GM12878 (cell line): ENCODE measurements at regions not wholly inside any gene's neighbourhood (a gene's known extent, or its start where the extent isn't known, plus 50 kb on each side); places are given as distances from the start of the nearest gene placed in this dataset.

Source experiments
- ATAC-seq: fragments of 200-7000 bp; cut with Tn5 transposase; 3 replicates; pipeline ENCODE4 v1.9.1; 2020; ENCODE audit warnings: mild to moderate bottlenecking, moderate library complexity
- BruUV-seq: library from RNA; stranded (reverse); fragments of 400-500 nt; replicated peaks from 2 replicates; lab custom pipeline; 2021; lab: Mats Ljungman, UMichigan
- CTCF ChIA-PET: fragments of 300-600 bp; sonication (Branson Sonifier 250); formaldehyde crosslinking; extraction: SDS; loops from one replicate; lab custom pipeline; 2021; ENCODE audit warnings: inconsistent platforms; lab: Yijun Ruan, JAX
- POLR2A ChIA-PET: fragments of 350-600 bp; formaldehyde crosslinking; extraction: SDS; loops from one replicate; lab custom pipeline; 2021; ENCODE audit warnings: inconsistent platforms; lab: Charles Lee
- RAD21 ChIA-PET: fragments of 300-600 bp; sonication (Branson Sonifier 250); formaldehyde crosslinking; loops from one replicate; lab custom pipeline; 2023; ENCODE audit warnings: antibody characterized with exemption; ENCODE audit not compliant: unreplicated experiment; lab: Charles Lee
- SMC1A ChIA-PET: fragments of 300-600 bp; sonication (Branson Sonifier 250); formaldehyde crosslinking; loops from one replicate; lab custom pipeline; 2023; ENCODE audit not compliant: unreplicated experiment, uncharacterized antibody; lab: Charles Lee
- DNase-seq: peaks from one replicate; pipeline ENCODE4 v3.0.0-alpha.2; 2011; ENCODE audit warnings: low read depth, low spot score
- FAIRE-seq: peaks from 3 replicates; lab custom pipeline; 2011; peaks lifted over from hg19 to GRCh38; lab: Jason Lieb, UNC
- H2AFZ ChIP-seq: 2 replicates; pipeline ENCODE4 v1.6.0; 2011; ENCODE audit warnings: low read depth, low read length, control low read depth; ENCODE audit not compliant: control insufficient read depth
- H3K27ac ChIP-seq: 2 replicates; pipeline ENCODE4 v1.5.1; 2011; ENCODE audit warnings: control low read depth; ENCODE audit not compliant: control insufficient read depth, insufficient read depth
- H3K27me3 ChIP-seq, 2 experiments: replicated peaks in 1 of 2; 2 replicates each; pipeline versions ENCODE4 v1.6.0 to v1.6.1; 2011; ENCODE audit warnings: low read length in 1 of 2; ENCODE audit not compliant: control insufficient read depth in 2 of 2, insufficient read depth in 2 of 2
- H3K36me3 ChIP-seq, 2 experiments: 2 replicates each; pipeline ENCODE4 v1.5.1; 2011; ENCODE audit warnings: low read length in 1 of 2; ENCODE audit not compliant: control insufficient read depth in 2 of 2, insufficient read depth in 2 of 2
- H3K4me1 ChIP-seq: 2 replicates; pipeline ENCODE4 v1.6.1; 2011; ENCODE audit warnings: mild to moderate bottlenecking, low read length, moderate library complexity, mixed read lengths; ENCODE audit not compliant: control insufficient read depth, insufficient read depth
- H3K4me2 ChIP-seq: 2 replicates; pipeline ENCODE4 v1.6.0; 2011; ENCODE audit warnings: control low read depth; ENCODE audit not compliant: control insufficient read depth, insufficient read depth
- H3K4me3 ChIP-seq: fragments of 200-600 bp; sonication (generic); 2 replicates; pipeline ENCODE4 v1.5.1; 2016
- H3K79me2 ChIP-seq: 2 replicates; pipeline ENCODE4 v1.6.0; 2011; ENCODE audit warnings: low read length; ENCODE audit not compliant: control insufficient read depth, insufficient read depth
- H3K9ac ChIP-seq: 2 replicates; pipeline ENCODE4 v1.8.0; 2011; ENCODE audit warnings: low read length, control low read depth, mixed read lengths; ENCODE audit not compliant: control insufficient read depth, insufficient read depth
- H3K9me3 ChIP-seq: replicated peaks from 3 replicates; pipeline ENCODE4 v1.5.1; 2011; ENCODE audit warnings: mild to moderate bottlenecking, low read length; ENCODE audit not compliant: control insufficient read depth, insufficient read depth
- H4K20me1 ChIP-seq: 2 replicates; pipeline ENCODE4 v1.6.0; 2011; ENCODE audit not compliant: control insufficient read depth, insufficient read depth
- ASH2L ChIP-seq: fragments of 300-600, 200-600 bp; sonication (generic); IDR thresholded peaks from 2 replicates; pipeline ENCODE4 v1.6.1; 2017; ENCODE audit warnings: low read depth, mild to moderate bottlenecking, borderline replicate concordance
- CREB1 ChIP-seq: IDR thresholded peaks from 2 replicates; pipeline ENCODE4 v1.6.1; 2012; ENCODE audit warnings: low read depth, mild to moderate bottlenecking, inconsistent platforms
- EGR1 ChIP-seq, 2 experiments: IDR thresholded peaks; 1 replicate in 1 of 2; 2 replicates in 1 of 2; pipeline ENCODE4 v1.6.1; 2011 to 2012; ENCODE audit warnings: low read depth in 2 of 2, low read length in 2 of 2, borderline replicate concordance in 1 of 2, mild to moderate bottlenecking in 1 of 2, moderate library complexity in 1 of 2
- NFXL1 ChIP-seq: fragments of 450-650 bp; IDR thresholded peaks from 2 replicates; pipeline ENCODE4 v1.6.1; 2017; ENCODE audit warnings: antibody characterized with exemption, mild to moderate bottlenecking, borderline replicate concordance
- RELB ChIP-seq: fragments of 450-650 bp; IDR thresholded peaks from 2 replicates; pipeline ENCODE4 v1.6.1; 2017; ENCODE audit warnings: low read depth, mild to moderate bottlenecking, moderate library complexity
- RFX5 ChIP-seq: IDR thresholded peaks from 2 replicates; pipeline ENCODE4 v1.6.1; 2011; ENCODE audit warnings: low read depth, low read length, improper control_type of control experiment
- WRNIP1 ChIP-seq: IDR thresholded peaks from 2 replicates; pipeline ENCODE4 v1.6.1; 2011; ENCODE audit warnings: low read depth, low read length, improper control_type of control experiment, borderline replicate concordance
- WGBS: methylation state at CpG from one replicate; pipeline ENCODE4 v1.1.6; 2016; ENCODE audit warnings: low lambda C conversion rate; ENCODE audit not compliant: insufficient replicate concordance, insufficient coverage; ENCODE audit errors: missing lambda C conversion rate; 5-methylcytosine and 5-hydroxymethylcytosine counted together
- in situ Hi-C: fragments of 300-500 bp; cut with MboI; formaldehyde crosslinking; loops from 9 replicates; pipeline ENCODE4 v1.14.3; 2018; ENCODE audit warnings: mixed read lengths
- intact Hi-C: fragments of 100-400 bp; cut with micrococcal nuclease; formaldehyde crosslinking; loops from one replicate; pipeline ENCODE4 v1.14.2; 2022; ENCODE audit not compliant: unreplicated experiment
- TF ChIP-seq, protein P1 (sequence below): fragments of 450-650 bp; IDR thresholded peaks from 2 replicates; pipeline ENCODE4 v1.6.1; 2017; ENCODE audit warnings: antibody characterized with exemption, mild to moderate bottlenecking, moderate library complexity
- TF ChIP-seq, protein P2 (sequence below): fragments of 450-650 bp; formaldehyde crosslinking; IDR thresholded peaks from 2 replicates; pipeline ENCODE4 v1.4.0; 2022; ENCODE audit warnings: mild to moderate bottlenecking, moderate library complexity

- H4K20me1 ChIP-seq: no peaks in the 10 kb centered on the region
Measured at GRCh38 chr17:53387745-53388144, 435.0 kb upstream of the KIF2B start.

GRCh38 chr17:53353919-53354351 is 468.8 kb upstream of the KIF2B start:
- no peaks in the 10 kb centered on the region for H3K9me3 ChIP-seq
- ATAC-seq: no peak
- RAD21 ChIA-PET: no interaction called here
- no peak overlapping the region for H2AFZ ChIP-seq
- 2% methylated on average over 3 of the region's 3 CpGs for WGBS
- H3K4me2 ChIP-seq: no peak overlapping the region
- in situ Hi-C loops: no loop called here
- H3K27ac ChIP-seq: no peak overlapping the region
- H3K9ac ChIP-seq: no peak overlapping the region
- H3K4me1 ChIP-seq: no peaks in the 10 kb centered on the region
- no peaks in the 10 kb centered on the region for H3K27me3 ChIP-seq
- H3K36me3 ChIP-seq: no peaks in the 10 kb centered on the region
- CTCF ChIA-PET: no interaction called here
- FAIRE-seq: no peak
- H3K4me3 ChIP-seq: no peak overlapping the region
- intact Hi-C loops: no loop called here
- no peaks in the 10 kb centered on the region for H4K20me1 ChIP-seq
- no TSS peak for BruUV-seq
- H3K79me2 ChIP-seq: no peaks in the 10 kb centered on the region
- no peak for DNase-seq
- POLR2A ChIA-PET: no interaction called here
- SMC1A ChIA-PET: no interaction called here
- TF ChIP-seq RELB: no peak
- no peak for TF ChIP-seq NFXL1
- TF ChIP-seq, protein P1, sequence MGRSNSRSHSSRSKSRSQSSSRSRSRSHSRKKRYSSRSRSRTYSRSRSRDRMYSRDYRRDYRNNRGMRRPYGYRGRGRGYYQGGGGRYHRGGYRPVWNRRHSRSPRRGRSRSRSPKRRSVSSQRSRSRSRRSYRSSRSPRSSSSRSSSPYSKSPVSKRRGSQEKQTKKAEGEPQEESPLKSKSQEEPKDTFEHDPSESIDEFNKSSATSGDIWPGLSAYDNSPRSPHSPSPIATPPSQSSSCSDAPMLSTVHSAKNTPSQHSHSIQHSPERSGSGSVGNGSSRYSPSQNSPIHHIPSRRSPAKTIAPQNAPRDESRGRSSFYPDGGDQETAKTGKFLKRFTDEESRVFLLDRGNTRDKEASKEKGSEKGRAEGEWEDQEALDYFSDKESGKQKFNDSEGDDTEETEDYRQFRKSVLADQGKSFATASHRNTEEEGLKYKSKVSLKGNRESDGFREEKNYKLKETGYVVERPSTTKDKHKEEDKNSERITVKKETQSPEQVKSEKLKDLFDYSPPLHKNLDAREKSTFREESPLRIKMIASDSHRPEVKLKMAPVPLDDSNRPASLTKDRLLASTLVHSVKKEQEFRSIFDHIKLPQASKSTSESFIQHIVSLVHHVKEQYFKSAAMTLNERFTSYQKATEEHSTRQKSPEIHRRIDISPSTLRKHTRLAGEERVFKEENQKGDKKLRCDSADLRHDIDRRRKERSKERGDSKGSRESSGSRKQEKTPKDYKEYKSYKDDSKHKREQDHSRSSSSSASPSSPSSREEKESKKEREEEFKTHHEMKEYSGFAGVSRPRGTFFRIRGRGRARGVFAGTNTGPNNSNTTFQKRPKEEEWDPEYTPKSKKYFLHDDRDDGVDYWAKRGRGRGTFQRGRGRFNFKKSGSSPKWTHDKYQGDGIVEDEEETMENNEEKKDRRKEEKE: no peak
- no peak for TF ChIP-seq ASH2L
- no peak for TF ChIP-seq EGR1 (IDR thresholded peaks at IDR 0.05; ENCODE audit: borderline replicate concordance in 1 of 2, low read depth in 2 of 2, low read length in 2 of 2)
- TF ChIP-seq, protein P2, sequence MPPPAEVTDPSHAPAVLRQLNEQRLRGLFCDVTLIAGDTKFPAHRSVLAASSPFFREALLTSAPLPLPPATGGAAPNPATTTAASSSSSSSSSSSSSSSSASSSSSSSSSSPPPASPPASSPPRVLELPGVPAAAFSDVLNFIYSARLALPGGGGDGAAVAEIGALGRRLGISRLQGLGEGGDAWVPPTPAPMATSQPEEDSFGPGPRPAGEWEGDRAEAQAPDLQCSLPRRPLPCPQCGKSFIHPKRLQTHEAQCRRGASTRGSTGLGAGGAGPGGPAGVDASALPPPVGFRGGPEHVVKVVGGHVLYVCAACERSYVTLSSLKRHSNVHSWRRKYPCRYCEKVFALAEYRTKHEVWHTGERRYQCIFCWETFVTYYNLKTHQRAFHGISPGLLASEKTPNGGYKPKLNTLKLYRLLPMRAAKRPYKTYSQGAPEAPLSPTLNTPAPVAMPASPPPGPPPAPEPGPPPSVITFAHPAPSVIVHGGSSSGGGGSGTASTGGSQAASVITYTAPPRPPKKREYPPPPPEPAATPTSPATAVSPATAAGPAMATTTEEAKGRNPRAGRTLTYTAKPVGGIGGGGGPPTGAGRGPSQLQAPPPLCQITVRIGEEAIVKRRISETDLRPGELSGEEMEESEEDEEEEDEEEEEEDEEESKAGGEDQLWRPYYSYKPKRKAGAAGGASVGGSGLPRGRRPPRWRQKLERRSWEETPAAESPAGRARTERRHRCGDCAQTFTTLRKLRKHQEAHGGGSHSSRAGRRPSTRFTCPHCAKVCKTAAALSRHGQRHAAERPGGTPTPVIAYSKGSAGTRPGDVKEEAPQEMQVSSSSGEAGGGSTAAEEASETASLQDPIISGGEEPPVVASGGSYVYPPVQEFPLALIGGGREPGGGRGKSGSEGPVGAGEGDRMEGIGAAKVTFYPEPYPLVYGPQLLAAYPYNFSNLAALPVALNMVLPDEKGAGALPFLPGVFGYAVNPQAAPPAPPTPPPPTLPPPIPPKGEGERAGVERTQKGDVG: no peak

More at GRCh38 chr17:53387745-53388144, 435.0 kb upstream of the KIF2B start:
- SMC1A ChIA-PET: no interaction called here
- Histone ChIP-seq H3K79me2 (no peaks in the 10 kb centered on the region), H3K27me3 (no peaks in the 10 kb centered on the region), H2AFZ (no peak overlapping the region), H3K4me3 (no peak overlapping the region), H3K36me3 (no peaks in the 10 kb centered on the region), H3K4me1 (no peaks in the 10 kb centered on the region), H3K4me2 (no peak overlapping the region), H3K27ac (no peak overlapping the region), H3K9ac (no peak overlapping the region), H3K9me3 (no peaks in the 10 kb centered on the region)
- POLR2A ChIA-PET: no interaction called here
- no peak for TF ChIP-seq RFX5
- TF ChIP-seq WRNIP1: no peak
- no peak for TF ChIP-seq CREB1
- ATAC-seq (no peak), FAIRE-seq (no peak), DNase-seq (no peak)
- intact Hi-C loops (no loop called here), in situ Hi-C loops (no loop called here)
- no TSS peak for BruUV-seq
- RAD21 ChIA-PET: no interaction called here
- WGBS: 22% methylated on average over 3 of the region's 3 CpGs
- CTCF ChIA-PET: no interaction called here
